Neural cell (in vitro differentiated cells): ENCODE measurements at regions not wholly inside any gene's neighbourhood (a gene's known extent, or its start where the extent isn't known, plus 50 kb on each side); places are given as distances from the start of the nearest gene placed in this dataset.

Source experiments
- CTCF ChIP-seq: fragments of 450-650 bp; IDR thresholded peaks from 2 replicates; pipeline ENCODE4 v1.5.1; 2014; ENCODE audit warnings: antibody characterized with exemption, mild to moderate bottlenecking, moderate library complexity; ENCODE audit not compliant: poor library complexity, severe bottlenecking
- EP300 ChIP-seq: fragments of 450-650 bp; conservative IDR thresholded peaks from 2 replicates; pipeline ENCODE4 v1.6.1; 2014; ENCODE audit warnings: antibody characterized with exemption, mild to moderate bottlenecking, moderate library complexity; ENCODE audit not compliant: poor library complexity, severe bottlenecking
- EZH2 ChIP-seq: fragments of 200-600, 300-800 bp; shearing (Covaris generic), sonication (generic); IDR thresholded peaks from 2 replicates; pipeline ENCODE4 v1.6.1; 2014; ENCODE audit warnings: antibody characterized with exemption, low read length, borderline replicate concordance, mild to moderate bottlenecking; ENCODE audit not compliant: insufficient read depth, poor library complexity, severe bottlenecking
- MXI1 ChIP-seq: fragments of 450-650 bp; conservative IDR thresholded peaks from 2 replicates; pipeline ENCODE4 v1.6.1; 2014; ENCODE audit warnings: antibody characterized with exemption, mild to moderate bottlenecking; ENCODE audit not compliant: poor library complexity, severe bottlenecking
- POLR2AphosphoS5 ChIP-seq: IDR thresholded peaks from 2 replicates; pipeline ENCODE4 v1.6.1; 2012
- REST ChIP-seq: IDR thresholded peaks from 2 replicates; pipeline ENCODE4 v1.6.1; 2012; ENCODE audit warnings: borderline replicate concordance
- SMC3 ChIP-seq: fragments of 450-650 bp; conservative IDR thresholded peaks from 2 replicates; pipeline ENCODE4 v1.6.1; 2014; ENCODE audit warnings: antibody characterized with exemption, mild to moderate bottlenecking, moderate library complexity; ENCODE audit not compliant: poor library complexity
- TAF1 ChIP-seq: IDR thresholded peaks from 2 replicates; pipeline ENCODE4 v1.6.1; 2012; ENCODE audit warnings: low read depth

GRCh38 chr21:19577381-19577780 lies 1173.8 kb upstream of the TMPRSS15 start:
- no peak for TF ChIP-seq CTCF
- no peak for TF ChIP-seq EP300
- no peak for TF ChIP-seq TAF1
- TF ChIP-seq POLR2AphosphoS5: no peak
- no peak for TF ChIP-seq EZH2
- no peak for TF ChIP-seq MXI1
- TF ChIP-seq REST: no peak
- no peak for TF ChIP-seq SMC3
